Lower leg skin (tissue), 4 donors: ENCODE measurements at regions not wholly inside any gene's neighbourhood (a gene's known extent, or its start where the extent isn't known, plus 50 kb on each side); places are given as distances from the start of the nearest gene placed in this dataset.
"Not testable (repeated sequence)": the region's sequence is repeated elsewhere in the genome, so short reads cannot be mapped to it uniquely, and the experiment has no call there.

Experiments
- DNase-seq, 2 donors: peaks; one replicate each; pipeline ENCODE4 v3.0.0-alpha.2; 2019; ENCODE audit warnings: low spot score in 2 of 2
- H3K4me3 ChIP-seq: fragments of 200-600 bp; sonication (generic); 2 replicates; pipeline ENCODE4 v1.5.1; 2017; ENCODE audit warnings: mild to moderate bottlenecking, low read depth; ENCODE audit not compliant: poor library complexity, severe bottlenecking
- CTCF ChIP-seq, 3 donors: fragments of 450-650 bp; IDR thresholded peaks; one replicate each; pipeline ENCODE4 v1.5.1; 2016; ENCODE audit warnings: antibody characterized with exemption in 3 of 3, mild to moderate bottlenecking in 3 of 3, moderate library complexity in 2 of 3
- POLR2A ChIP-seq, 2 donors: fragments of 450-650 bp; IDR thresholded peaks; one replicate each; pipeline ENCODE4 v1.6.1; 2016 to 2017; ENCODE audit warnings: antibody characterized with exemption in 2 of 2, mild to moderate bottlenecking in 1 of 2, moderate library complexity in 1 of 2
- WGBS, 2 donors: methylation state at CpG; one replicate each; pipeline ENCODE4 v1.1.5; 2018; 5-methylcytosine and 5-hydroxymethylcytosine counted together
- intact Hi-C: fragments of 100-400 bp; cut with DNase I; formaldehyde crosslinking; loops from one replicate; pipeline ENCODE4 v1.15.0; 2023; ENCODE audit warnings: low total_unique reads

- WGBS, 2 donors = 0 to 3% methylated on average over 9 of the region's 9 CpGs
- no peak for TF ChIP-seq CTCF (IDR thresholded peaks at IDR 0.05)
- TF ChIP-seq POLR2A (IDR thresholded peaks at IDR 0.05) = no peak
- no peak for DNase-seq
- no peak overlapping the region for H3K4me3 ChIP-seq
- intact Hi-C loops = no loop called here
Measured at GRCh38 chr16:48687421-48688038, 77.5 kb upstream of the N4BP1 start.

- no peak overlapping the region for H3K4me3 ChIP-seq
- WGBS, 2 donors = 85 to 92% methylated on average over 2 of the region's 2 CpGs
- intact Hi-C loops = no loop called here
- no peak for DNase-seq
- TF ChIP-seq CTCF (IDR thresholded peaks at IDR 0.05) (no peak), POLR2A (IDR thresholded peaks at IDR 0.05) (no peak)
Measured at GRCh38 chr16:48684148-48684547, 74.2 kb upstream of the N4BP1 start.

- 38 to 51% methylated on average over 3 of the region's 3 CpGs for WGBS, 2 donors
- H3K4me3 ChIP-seq = no peak overlapping the region
- intact Hi-C loops = no loop called here
- DNase-seq = no peak
- no peak for TF ChIP-seq CTCF (IDR thresholded peaks at IDR 0.05)
- TF ChIP-seq POLR2A (IDR thresholded peaks at IDR 0.05) = no peak
Measured at GRCh38 chr16:48682971-48683370, 73.0 kb upstream of the N4BP1 start.

GRCh38 chr16:48681520-48681919 is 71.5 kb upstream of the N4BP1 start:
- no peak for TF ChIP-seq CTCF (IDR thresholded peaks at IDR 0.05)
- TF ChIP-seq POLR2A (IDR thresholded peaks at IDR 0.05) = no peak
- intact Hi-C loops = no loop called here
- no peak overlapping the region for H3K4me3 ChIP-seq
- DNase-seq = no peak

GRCh38 chr16:48680881-48681280 is 70.9 kb upstream of the N4BP1 start:
- intact Hi-C loops = no loop called here
- H3K4me3 ChIP-seq = no peak overlapping the region
- DNase-seq = no peak
- WGBS, 2 donors = 82 to 87% methylated on average over 3 of the region's 3 CpGs
- TF ChIP-seq POLR2A (IDR thresholded peaks at IDR 0.05) (no peak), CTCF (IDR thresholded peaks at IDR 0.05) (no peak)

GRCh38 chr16:48676836-48677235 is 66.9 kb upstream of the N4BP1 start:
- 73 to 78% methylated on average over 3 of the region's 3 CpGs for WGBS, 2 donors
- no peak overlapping the region for H3K4me3 ChIP-seq
- TF ChIP-seq CTCF (IDR thresholded peaks at IDR 0.05) (no peak), POLR2A (IDR thresholded peaks at IDR 0.05) (no peak)
- intact Hi-C loops = no loop called here
- DNase-seq = no peak

- DNase-seq, intact Hi-C loops, H3K4me3 ChIP-seq: not testable (repeated sequence)
- WGBS, 2 donors = 77 to 78% methylated on average over 8 of the region's 8 CpGs
Measured at GRCh38 chr16:48668184-48668583, 58.2 kb upstream of the N4BP1 start.
